ENCODE measurements at regions not wholly inside any gene's neighbourhood (a gene's known extent, or its start where the extent isn't known, plus 50 kb on each side); places are given as distances from the start of the nearest gene placed in this dataset.

DNA sequence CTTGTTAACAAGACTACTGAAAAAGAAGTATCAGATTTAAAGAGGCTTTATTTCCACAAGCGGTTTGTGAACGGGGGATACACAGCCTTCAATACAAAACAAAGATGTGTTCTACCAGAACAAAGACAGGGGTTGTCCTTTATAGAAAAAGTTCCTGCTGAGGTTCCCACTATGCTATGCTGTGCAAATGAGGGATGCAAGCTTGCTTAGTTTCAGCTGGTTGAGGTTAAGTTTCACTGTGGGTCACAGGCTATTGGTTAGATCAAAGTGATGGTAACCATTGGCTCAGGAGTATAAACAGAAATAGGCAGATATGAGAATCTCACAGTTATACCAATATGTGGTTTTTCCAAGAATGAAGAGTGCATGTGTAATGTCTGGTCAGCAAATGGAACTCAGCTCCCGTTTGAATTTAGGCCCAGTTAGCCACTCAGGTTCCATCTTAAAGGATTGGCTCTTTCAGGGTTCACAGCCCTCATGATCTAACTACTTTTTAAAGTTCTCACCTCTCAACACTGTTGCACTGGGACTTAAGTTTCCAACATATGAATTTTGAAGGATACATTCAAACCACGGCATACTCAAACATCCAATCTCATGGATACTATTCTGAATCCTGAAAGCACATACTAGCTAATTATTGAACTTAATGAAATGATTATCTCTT lies 215.4 kb upstream of the DCN start:
- ATAC-seq (ENCODE audit: low read depth): no peak

GRCh38 chr12:91396293-91396692 lies 213.7 kb upstream of the DCN start:
- no peak overlapping the region for H3K9ac ChIP-seq (ENCODE audit: low read length)
- no peak for ATAC-seq (ENCODE audit: low read depth)
- DNase-seq: no peak
- H3K27me3 ChIP-seq (replicated peaks in 1 of 4; ENCODE audit: control extremely low read depth in 1 of 4, control insufficient read depth in 3 of 4, insufficient read depth in 4 of 4, low read length in 3 of 4): no peaks in the 10 kb centered on the region
- intact Hi-C loops (cut with micrococcal nuclease): no loop called here
- no peak for TF ChIP-seq EZH2 (IDR thresholded peaks at IDR 0.05; ENCODE audit: borderline replicate concordance, insufficient read depth, low read depth, low read length, poor library complexity, severe bottlenecking)
- TF ChIP-seq, protein P1, sequence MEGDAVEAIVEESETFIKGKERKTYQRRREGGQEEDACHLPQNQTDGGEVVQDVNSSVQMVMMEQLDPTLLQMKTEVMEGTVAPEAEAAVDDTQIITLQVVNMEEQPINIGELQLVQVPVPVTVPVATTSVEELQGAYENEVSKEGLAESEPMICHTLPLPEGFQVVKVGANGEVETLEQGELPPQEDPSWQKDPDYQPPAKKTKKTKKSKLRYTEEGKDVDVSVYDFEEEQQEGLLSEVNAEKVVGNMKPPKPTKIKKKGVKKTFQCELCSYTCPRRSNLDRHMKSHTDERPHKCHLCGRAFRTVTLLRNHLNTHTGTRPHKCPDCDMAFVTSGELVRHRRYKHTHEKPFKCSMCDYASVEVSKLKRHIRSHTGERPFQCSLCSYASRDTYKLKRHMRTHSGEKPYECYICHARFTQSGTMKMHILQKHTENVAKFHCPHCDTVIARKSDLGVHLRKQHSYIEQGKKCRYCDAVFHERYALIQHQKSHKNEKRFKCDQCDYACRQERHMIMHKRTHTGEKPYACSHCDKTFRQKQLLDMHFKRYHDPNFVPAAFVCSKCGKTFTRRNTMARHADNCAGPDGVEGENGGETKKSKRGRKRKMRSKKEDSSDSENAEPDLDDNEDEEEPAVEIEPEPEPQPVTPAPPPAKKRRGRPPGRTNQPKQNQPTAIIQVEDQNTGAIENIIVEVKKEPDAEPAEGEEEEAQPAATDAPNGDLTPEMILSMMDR (IDR thresholded peaks at IDR 0.05): no peak
- Mint-ChIP-seq H3K4me3 (no peak overlapping the region), H3K9me3 (ENCODE audit: insufficient read depth) (peaks cover 4% of the 10 kb centered on the region), H3K27ac (no peak overlapping the region), H3K4me1 (no peaks in the 10 kb centered on the region), H3K27me3 (peaks cover 25% of the 10 kb centered on the region)
- H3K4me1 ChIP-seq (ENCODE audit: control insufficient read depth in 2 of 2, insufficient read depth in 2 of 2, low read length in 2 of 2): no peaks in the 10 kb centered on the region
- no peaks in the 10 kb centered on the region for H3K79me2 ChIP-seq (ENCODE audit: control insufficient read depth, insufficient read depth, low read length)
- H3K4me2 ChIP-seq (replicated peaks; ENCODE audit: low read depth, low read length, poor library complexity, severe bottlenecking): no peak overlapping the region
- H3K4me3 ChIP-seq (ENCODE audit: control extremely low read depth in 1 of 5, extremely low read depth in 1 of 5, insufficient read depth in 1 of 5, low read depth in 2 of 5, low read length in 4 of 5): no peak overlapping the region
- no peak overlapping the region for H2AFZ ChIP-seq (ENCODE audit: insufficient read depth, low read depth, low read length, poor library complexity, severe bottlenecking)
- CTCF ChIA-PET: interaction anchor here (0.6 to 1.0 kb wide), 2 partner anchors 14 to 15 kb away, joined by 3 read pairs; no protein-coding TSS in a partner anchor
- H3K27ac ChIP-seq (ENCODE audit: low read length in 2 of 2): no peak overlapping the region
- H4K20me1 ChIP-seq (ENCODE audit: control insufficient read depth, insufficient read depth, low read length, poor library complexity, severe bottlenecking): no peaks in the 10 kb centered on the region
- H3K9me3 ChIP-seq (ENCODE audit: control extremely low read depth in 1 of 3, control insufficient read depth in 2 of 3, insufficient read depth in 1 of 3, low read length in 2 of 3): peaks cover 0 to 5% (median 1%) of the 10 kb centered on the region in 3 donors
- no peaks in the 10 kb centered on the region for H3K36me3 ChIP-seq (replicated peaks in 1 of 2; ENCODE audit: control extremely low read depth in 1 of 2, control insufficient read depth in 1 of 2, extremely low read depth in 1 of 2, insufficient read depth in 2 of 2, low read length in 1 of 2)
- POLR2A ChIA-PET: no interaction called here

More for the DNA sequence above, 215.4 kb upstream of the DCN start:
- 100% methylated on average over 1 of the region's 4 CpGs for WGBS (ENCODE audit: insufficient coverage)
- Histone ChIP-seq H3K9ac (ENCODE audit: low read length) (no peak overlapping the region), H3K4me2 (replicated peaks; ENCODE audit: low read depth, low read length, poor library complexity, severe bottlenecking) (no peak overlapping the region), H2AFZ (ENCODE audit: insufficient read depth, low read depth, low read length, poor library complexity, severe bottlenecking) (no peak overlapping the region), H3K27ac (ENCODE audit: low read length in 2 of 2) (no peak overlapping the region), H3K4me3 (ENCODE audit: control extremely low read depth in 1 of 5, extremely low read depth in 1 of 5, insufficient read depth in 1 of 5, low read depth in 2 of 5, low read length in 4 of 5) (no peak overlapping the region), H3K36me3 (replicated peaks in 1 of 2; ENCODE audit: control extremely low read depth in 1 of 2, control insufficient read depth in 1 of 2, extremely low read depth in 1 of 2, insufficient read depth in 2 of 2, low read length in 1 of 2) (no peaks in the 10 kb centered on the region), H3K4me1 (ENCODE audit: control insufficient read depth in 2 of 2, insufficient read depth in 2 of 2, low read length in 2 of 2) (no peaks in the 10 kb centered on the region), H3K27me3 (replicated peaks in 1 of 4; ENCODE audit: control extremely low read depth in 1 of 4, control insufficient read depth in 3 of 4, insufficient read depth in 4 of 4, low read length in 3 of 4) (no peaks in the 10 kb centered on the region), H4K20me1 (ENCODE audit: control insufficient read depth, insufficient read depth, low read length, poor library complexity, severe bottlenecking) (no peaks in the 10 kb centered on the region), H3K79me2 (ENCODE audit: control insufficient read depth, insufficient read depth, low read length) (no peaks in the 10 kb centered on the region), H3K9me3 (ENCODE audit: control extremely low read depth in 1 of 3, control insufficient read depth in 2 of 3, insufficient read depth in 1 of 3, low read length in 2 of 3) (peaks cover 0 to 5% (median 0%) of the 10 kb centered on the region in 3 donors)
- Mint-ChIP-seq H3K4me1 (no peaks in the 10 kb centered on the region), H3K4me3 (no peak overlapping the region), H3K9me3 (ENCODE audit: insufficient read depth) (peaks cover 2% of the 10 kb centered on the region), H3K27me3 (peaks cover 25% of the 10 kb centered on the region), H3K27ac (no peak overlapping the region)
- no peak for DNase-seq
- TF ChIP-seq, protein P1 (IDR thresholded peaks at IDR 0.05): no peak
- TF ChIP-seq EZH2 (IDR thresholded peaks at IDR 0.05; ENCODE audit: borderline replicate concordance, insufficient read depth, low read depth, low read length, poor library complexity, severe bottlenecking): no peak
- POLR2A ChIA-PET: no interaction called here
- CTCF ChIA-PET: interaction anchor here (1.4 kb wide), 1 partner anchor 10 kb away, joined by 3 read pairs; no protein-coding TSS in a partner anchor
- intact Hi-C loops (cut with micrococcal nuclease): no loop called here
